NCI-H2029 (cell line): ENCODE measurements at regions not wholly inside any gene's neighbourhood (a gene's known extent, or its start where the extent isn't known, plus 50 kb on each side); places are given as distances from the start of the nearest gene placed in this dataset.

Experiments used
- DNase-seq: peaks from one replicate; lab custom pipeline; 2025; lab: John Stamatoyannopoulos, UW

DNA sequence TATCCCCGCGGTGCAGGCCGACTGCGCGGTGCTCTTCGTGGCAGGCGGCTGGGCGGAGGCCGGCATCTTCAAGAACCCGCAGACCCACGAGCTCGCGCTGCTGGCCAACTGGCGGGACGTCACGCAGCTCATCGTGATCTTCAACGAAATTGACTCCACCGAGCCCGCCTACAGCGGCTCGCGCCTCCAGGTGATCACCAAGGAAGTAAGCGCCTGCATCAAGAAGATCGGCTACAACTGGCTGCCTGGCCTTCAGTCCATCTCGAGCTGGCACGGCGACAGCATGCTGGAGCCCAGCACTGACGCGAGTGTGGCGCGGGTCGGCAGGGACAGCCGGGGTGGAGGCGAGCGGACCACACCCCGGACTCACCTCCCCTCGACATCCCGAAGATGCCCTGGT is 53.9 kb upstream of the MTNR1B start:
- no peak for DNase-seq

DNA sequence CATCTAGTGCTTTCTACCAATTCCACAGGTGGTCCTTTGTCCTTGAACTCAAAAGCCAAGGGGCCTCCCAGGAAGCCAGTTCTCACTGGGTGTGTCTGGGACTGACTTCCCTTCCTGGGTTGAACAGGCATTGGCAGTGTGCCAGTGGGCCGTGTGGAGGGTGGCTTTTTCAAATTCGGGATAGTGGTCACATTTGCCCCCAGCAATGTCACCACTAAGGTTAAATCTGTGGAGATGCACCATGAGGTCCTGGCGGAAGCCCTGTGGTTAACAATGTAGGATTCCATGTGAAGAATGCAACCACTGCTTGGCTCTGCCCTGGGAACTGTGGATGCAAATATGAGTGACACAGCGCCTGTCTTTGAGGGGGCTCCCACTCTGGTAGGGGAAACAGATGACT is 53.2 kb upstream of the MTNR1B start:
- DNase-seq: no peak

- DNase-seq: no peak
Observed at GRCh38 chr11:92917927-92918326, 51.5 kb upstream of the MTNR1B start.

GRCh38 chr11:92919048-92919447 is 50.4 kb upstream of the MTNR1B start:
- DNase-seq: no peak
